ENCODE measurements at regions not wholly inside any gene's neighbourhood (a gene's known extent, or its start where the extent isn't known, plus 50 kb on each side); places are given as distances from the start of the nearest gene placed in this dataset.
A peak's percentile ranks its signal among the peaks of the same experiment; 100 is the strongest.
"Not testable (repeated sequence)": the region's sequence is repeated elsewhere in the genome, so short reads cannot be mapped to it uniquely, and the experiment has no call there.

DNA sequence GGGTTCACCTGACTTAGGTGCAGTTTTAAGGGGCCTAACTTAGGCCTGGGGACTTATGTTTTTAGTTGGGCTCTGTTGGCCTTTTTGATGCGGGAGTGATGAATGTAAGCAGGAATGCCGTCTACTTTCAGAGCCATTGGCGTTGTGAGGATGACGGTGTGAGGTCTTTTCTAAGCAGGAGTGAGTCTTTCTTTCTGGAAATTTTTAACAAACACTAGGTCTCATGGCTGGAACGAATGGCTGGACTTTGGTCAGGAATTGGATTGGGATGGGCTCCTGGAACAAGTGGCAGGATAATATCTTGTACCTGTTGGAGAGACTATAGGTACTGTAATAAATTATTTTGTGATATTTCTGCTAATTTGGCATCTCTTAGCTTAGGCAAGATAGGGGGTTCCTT, 163.9 kb upstream of the CCZ1B start:
- not testable (repeated sequence) for DNase-seq (ENCODE audit: low read depth)

GRCh38 chr7:6990426-6991152, 164.5 kb upstream of the CCZ1B start:
- DNase-seq (ENCODE audit: low read depth) = peak; percentile 30

DNA sequence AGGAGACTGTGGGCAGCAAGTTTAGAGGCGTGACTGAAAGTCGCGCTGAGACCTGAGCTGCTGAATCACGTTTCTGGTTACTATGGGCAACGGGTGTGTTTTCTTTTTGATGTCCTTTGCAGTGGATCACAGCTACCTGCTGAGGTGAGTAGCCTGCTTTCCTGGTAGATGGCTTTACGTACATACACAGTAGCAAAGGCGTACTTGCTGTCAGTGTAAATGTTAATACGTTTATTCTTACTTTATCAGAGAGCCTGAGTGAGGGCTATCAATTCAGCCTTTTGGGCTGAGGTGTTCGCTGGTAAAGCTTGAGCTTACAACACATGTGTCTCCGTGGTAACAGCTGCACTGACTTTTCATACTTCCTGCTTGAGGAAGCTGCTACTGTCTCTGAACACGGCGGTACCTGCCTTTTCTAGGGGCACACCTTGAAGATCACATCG, 165.1 kb upstream of the CCZ1B start:
- DNase-seq (ENCODE audit: low read depth) = peak; percentile 32

GRCh38 chr7:6991686-6992085, 165.6 kb upstream of the CCZ1B start:
- DNase-seq (ENCODE audit: low read depth) = not testable (repeated sequence)

- DNase-seq (ENCODE audit: low read depth) = not testable (repeated sequence)
These were observed 166.1 kb upstream of the CCZ1B start for GRCh38 chr7:6992133-6992532.

GRCh38 chr7:6995026-6995425, 169.0 kb upstream of the CCZ1B start:
- not testable (repeated sequence) for DNase-seq (ENCODE audit: low read depth)

DNA sequence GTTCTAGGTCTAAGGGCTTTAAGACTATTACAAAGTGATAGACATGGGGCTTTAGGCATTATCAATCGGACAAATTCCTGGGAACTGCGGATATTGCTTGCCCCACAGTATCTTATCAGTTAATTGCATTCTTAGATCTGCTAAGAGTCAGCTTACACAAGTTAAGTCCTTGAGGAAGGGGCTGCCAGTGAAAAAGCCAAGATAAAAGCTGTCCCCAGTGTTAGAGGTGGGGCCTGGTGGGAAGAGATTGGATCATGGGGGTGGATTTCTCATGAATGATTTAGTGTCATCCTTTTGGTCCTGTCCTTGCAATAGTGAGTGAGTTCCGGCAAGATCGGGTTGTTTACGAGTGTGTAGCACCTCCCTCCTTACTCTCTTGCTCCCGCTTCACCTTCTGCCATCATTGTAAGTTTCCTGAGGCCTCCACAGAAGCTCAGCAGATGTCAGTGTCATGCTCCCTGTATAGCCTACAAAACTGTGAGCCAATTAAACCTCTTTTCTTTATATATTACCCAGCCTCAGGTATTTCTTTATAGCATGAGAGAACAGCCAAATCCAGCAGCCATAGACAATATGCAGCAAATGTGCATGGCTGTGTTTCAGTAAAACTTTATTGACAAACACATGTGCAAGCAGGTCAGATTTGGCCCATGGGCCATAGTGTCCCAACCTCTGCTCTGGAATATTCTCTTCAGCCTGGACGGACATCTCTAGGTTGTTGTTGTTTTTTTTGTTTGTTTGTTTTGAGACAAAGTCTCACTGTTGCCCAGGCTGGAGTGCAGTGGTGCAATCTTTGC, 169.6 kb upstream of the CCZ1B start:
- DNase-seq (ENCODE audit: low read depth) = not testable (repeated sequence)

DNA sequence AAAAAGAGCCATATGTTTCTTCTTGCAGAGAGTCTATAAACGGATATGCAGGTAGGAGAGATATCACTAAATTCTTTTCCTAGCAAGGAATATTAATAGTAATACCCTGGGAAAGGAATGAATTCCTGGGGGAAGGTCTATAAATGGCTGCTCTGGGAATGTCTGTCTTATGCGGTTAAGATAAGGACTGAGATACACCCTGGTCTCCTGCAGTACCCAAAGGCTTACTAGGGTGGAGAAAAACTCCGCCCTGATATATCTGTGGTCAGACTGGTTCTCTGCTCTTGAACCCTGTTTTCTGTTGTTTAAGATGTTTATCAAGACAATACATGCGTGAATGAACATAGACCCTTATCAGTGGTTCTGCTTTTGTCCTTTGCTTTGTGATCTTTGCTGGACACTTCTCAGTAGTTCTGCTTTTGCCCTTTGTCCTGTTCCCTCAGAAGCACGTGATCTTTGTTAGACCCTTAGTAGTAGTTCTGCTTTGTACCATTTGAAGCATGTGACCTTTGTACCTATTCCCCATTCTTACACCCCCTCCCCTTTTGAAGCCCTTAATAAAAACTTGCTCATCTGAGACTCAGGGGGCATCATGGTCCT, 173.1 kb upstream of the CCZ1B start:
- not testable (repeated sequence) for DNase-seq (ENCODE audit: low read depth)

GRCh38 chr7:7002418-7003062, 176.5 kb upstream of the CCZ1B start:
- no peak for DNase-seq (ENCODE audit: low read depth)

GRCh38 chr7:7005303-7005702, 177.0 kb upstream of the C1GALT1 start:
- no peak for DNase-seq (ENCODE audit: low read depth)

GRCh38 chr7:7005949-7006348, 176.4 kb upstream of the C1GALT1 start:
- DNase-seq (ENCODE audit: low read depth) = not testable (repeated sequence)

DNA sequence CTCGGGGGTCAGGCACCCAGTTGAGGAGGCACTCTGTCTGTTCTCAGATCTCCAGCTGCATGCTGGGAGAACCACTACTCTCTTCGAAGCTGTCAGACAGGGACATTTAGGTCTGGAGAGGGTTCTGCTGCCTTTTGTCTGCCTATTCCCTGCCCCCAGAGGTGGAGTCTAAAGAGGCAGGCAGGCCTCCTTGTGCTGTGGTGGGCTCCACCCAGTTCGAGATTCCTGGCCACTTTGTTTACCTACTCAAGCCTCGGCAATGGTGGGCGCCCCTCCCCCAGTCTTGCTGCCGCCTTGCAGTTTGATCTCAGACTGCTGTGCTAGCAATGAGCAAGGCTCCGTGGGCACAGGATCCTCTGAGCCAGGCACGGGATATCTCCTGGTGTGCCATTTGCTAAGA, 171.1 kb upstream of the C1GALT1 start:
- not testable (repeated sequence) for DNase-seq (ENCODE audit: low read depth)

GRCh38 chr7:7011751-7012150, 170.6 kb upstream of the C1GALT1 start:
- not testable (repeated sequence) for DNase-seq (ENCODE audit: low read depth)

- DNase-seq (ENCODE audit: low read depth) = no peak
These were observed 167.3 kb upstream of the C1GALT1 start for GRCh38 chr7:7014827-7015595.

GRCh38 chr7:7017707-7018280, 164.6 kb upstream of the C1GALT1 start:
- DNase-seq (ENCODE audit: low read depth) = no peak

GRCh38 chr7:7018290-7018689, 164.1 kb upstream of the C1GALT1 start:
- DNase-seq (ENCODE audit: low read depth) = no peak

DNA sequence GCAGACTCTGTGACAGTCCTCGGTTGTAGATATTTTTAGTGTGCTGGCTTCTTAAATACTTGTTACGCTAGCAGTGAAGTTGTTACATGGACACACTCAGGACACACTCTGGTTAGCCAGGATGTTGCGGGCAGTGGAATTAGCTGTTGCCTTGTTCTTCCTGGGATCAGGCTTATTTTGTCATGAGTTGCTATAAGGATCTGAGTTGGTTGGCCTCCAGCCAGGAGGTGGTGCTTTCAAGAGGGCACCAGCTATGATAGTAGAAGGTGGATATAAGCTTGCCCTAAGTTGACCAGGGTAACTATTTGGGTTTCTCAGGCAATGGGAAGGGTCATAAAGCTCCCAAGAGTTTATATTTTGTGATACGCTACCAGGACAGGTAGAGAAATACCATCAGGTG, 150.1 kb upstream of the C1GALT1 start:
- no peak for DNase-seq (ENCODE audit: low read depth)

GRCh38 chr7:7035851-7036250, 146.5 kb upstream of the C1GALT1 start:
- DNase-seq (ENCODE audit: low read depth) = no peak

- DNase-seq (ENCODE audit: low read depth) = peak; percentile 17
These were observed 140.0 kb upstream of the C1GALT1 start for GRCh38 chr7:7042286-7042893.

- no peak for DNase-seq (ENCODE audit: low read depth)
These were observed 137.5 kb upstream of the C1GALT1 start for GRCh38 chr7:7044806-7045205.
